ENCODE measurements at regions not wholly inside any gene's neighbourhood (a gene's known extent, or its start where the extent isn't known, plus 50 kb on each side); places are given as distances from the start of the nearest gene placed in this dataset.

- TF ChIP-seq CTCF (tag by site-specific recombination; IDR thresholded peaks at IDR 0.05): no peak
- TF ChIP-seq ZNF274 (IDR thresholded peaks at IDR 0.05; ENCODE audit: low read length): no peak
- TF ChIP-seq ZNF274 (tag by site-specific recombination; IDR thresholded peaks at IDR 0.05; ENCODE audit: borderline replicate concordance): no peak
- TF ChIP-seq MEIS1 (CRISPR knock-in tag; IDR thresholded peaks at IDR 0.05; ENCODE audit: borderline replicate concordance): no peak
- no peak for TF ChIP-seq PATZ1 (tag by site-specific recombination; IDR thresholded peaks at IDR 0.05)
- TF ChIP-seq ZNF558 (tag by site-specific recombination; IDR thresholded peaks at IDR 0.05): no peak
Measured at GRCh38 chr2:194128810-194129209, 1528.2 kb upstream of the SLC39A10 start.
